ENCODE measurements at regions not wholly inside any gene's neighbourhood (a gene's known extent, or its start where the extent isn't known, plus 50 kb on each side); places are given as distances from the start of the nearest gene placed in this dataset.

DNA sequence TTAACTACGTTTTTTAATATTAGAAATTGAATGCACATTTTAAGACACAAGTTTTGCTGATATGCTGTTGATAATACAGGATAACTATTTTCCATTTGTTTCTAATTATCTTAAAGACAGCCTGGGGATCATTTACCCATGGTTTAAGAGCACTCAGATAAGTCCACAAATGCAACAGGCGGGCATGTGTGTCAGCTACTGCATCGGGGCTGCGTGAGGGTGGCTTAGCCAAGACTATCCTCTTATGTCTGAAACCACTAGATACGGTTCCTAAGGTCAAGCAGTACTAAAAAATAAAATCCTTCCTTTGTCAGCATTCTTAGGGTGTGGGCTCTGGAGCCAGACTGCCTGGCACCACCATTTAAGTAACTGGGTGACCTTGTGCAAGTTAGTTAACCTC, 254.8 kb downstream of the SATB2 start:
- H3K9me3 ChIP-seq (ENCODE audit: low read length), result no peaks in the 10 kb centered on the region
- H3K4me3 ChIP-seq (ENCODE audit: low read depth, low read length, poor library complexity, severe bottlenecking), result no peak overlapping the region
- no peak overlapping the region for H3K27ac ChIP-seq (ENCODE audit: low read depth, low read length, poor library complexity, severe bottlenecking)
- H3K36me3 ChIP-seq (ENCODE audit: insufficient read depth, low read length), result no peaks in the 10 kb centered on the region
- no peak overlapping the region for H3K9ac ChIP-seq (ENCODE audit: low read length)
- no peak overlapping the region for H2AFZ ChIP-seq (ENCODE audit: low read length)
- peaks cover 3% of the 10 kb centered on the region for H3K4me1 ChIP-seq (ENCODE audit: insufficient read depth, low read length, severe bottlenecking)
- H3K9me2 ChIP-seq (ENCODE audit: low read depth, low read length), result no peaks in the 10 kb centered on the region
- H3K4me2 ChIP-seq (ENCODE audit: low read length), result no peak overlapping the region
- no peaks in the 10 kb centered on the region for H3K79me2 ChIP-seq (ENCODE audit: insufficient read depth, low read length)
- H3F3A ChIP-seq (ENCODE audit: insufficient read depth, low read length), result no peaks in the 10 kb centered on the region
- H3K27me3 ChIP-seq (ENCODE audit: insufficient read depth, low read length), result no peaks in the 10 kb centered on the region
- no peaks in the 10 kb centered on the region for H4K20me1 ChIP-seq (ENCODE audit: insufficient read depth, low read length)
- TF ChIP-seq, protein P1, sequence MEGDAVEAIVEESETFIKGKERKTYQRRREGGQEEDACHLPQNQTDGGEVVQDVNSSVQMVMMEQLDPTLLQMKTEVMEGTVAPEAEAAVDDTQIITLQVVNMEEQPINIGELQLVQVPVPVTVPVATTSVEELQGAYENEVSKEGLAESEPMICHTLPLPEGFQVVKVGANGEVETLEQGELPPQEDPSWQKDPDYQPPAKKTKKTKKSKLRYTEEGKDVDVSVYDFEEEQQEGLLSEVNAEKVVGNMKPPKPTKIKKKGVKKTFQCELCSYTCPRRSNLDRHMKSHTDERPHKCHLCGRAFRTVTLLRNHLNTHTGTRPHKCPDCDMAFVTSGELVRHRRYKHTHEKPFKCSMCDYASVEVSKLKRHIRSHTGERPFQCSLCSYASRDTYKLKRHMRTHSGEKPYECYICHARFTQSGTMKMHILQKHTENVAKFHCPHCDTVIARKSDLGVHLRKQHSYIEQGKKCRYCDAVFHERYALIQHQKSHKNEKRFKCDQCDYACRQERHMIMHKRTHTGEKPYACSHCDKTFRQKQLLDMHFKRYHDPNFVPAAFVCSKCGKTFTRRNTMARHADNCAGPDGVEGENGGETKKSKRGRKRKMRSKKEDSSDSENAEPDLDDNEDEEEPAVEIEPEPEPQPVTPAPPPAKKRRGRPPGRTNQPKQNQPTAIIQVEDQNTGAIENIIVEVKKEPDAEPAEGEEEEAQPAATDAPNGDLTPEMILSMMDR (IDR thresholded peaks at IDR 0.05; ENCODE audit: low read length), result no peak
- TF ChIP-seq EZH2 (IDR thresholded peaks at IDR 0.05; ENCODE audit: borderline replicate concordance, low read length), result no peak

DNA sequence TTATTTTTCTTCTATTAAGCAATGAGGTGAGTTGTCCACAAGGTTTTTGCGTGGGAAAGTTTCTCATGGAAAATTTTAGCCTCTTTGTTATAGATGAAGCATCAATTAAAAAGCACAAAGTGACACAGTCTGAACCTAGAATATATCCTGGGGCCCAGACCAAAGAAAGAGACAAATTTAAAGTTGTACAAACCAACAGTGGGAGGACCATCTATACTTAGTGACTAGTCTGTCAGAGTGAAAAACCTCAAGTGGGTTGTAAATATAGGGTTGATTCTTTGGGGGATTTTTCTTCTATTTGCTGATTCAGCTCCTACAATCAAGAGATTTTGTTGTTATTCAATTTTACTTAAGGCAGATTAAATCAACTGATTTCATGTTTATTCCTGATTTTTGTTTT, 256.2 kb downstream of the SATB2 start:
- H3K9me2 ChIP-seq (ENCODE audit: low read depth, low read length), result no peaks in the 10 kb centered on the region
- no peak overlapping the region for H3K9ac ChIP-seq (ENCODE audit: low read length)
- no peaks in the 10 kb centered on the region for H3K79me2 ChIP-seq (ENCODE audit: insufficient read depth, low read length)
- H3K4me2 ChIP-seq (ENCODE audit: low read length), result no peak overlapping the region
- H3F3A ChIP-seq (ENCODE audit: insufficient read depth, low read length), result no peaks in the 10 kb centered on the region
- H3K4me3 ChIP-seq (ENCODE audit: low read depth, low read length, poor library complexity, severe bottlenecking), result no peak overlapping the region
- TF ChIP-seq, protein P1 (IDR thresholded peaks at IDR 0.05; ENCODE audit: low read length), result no peak
- no peak for TF ChIP-seq EZH2 (IDR thresholded peaks at IDR 0.05; ENCODE audit: borderline replicate concordance, low read length)
- H4K20me1 ChIP-seq (ENCODE audit: insufficient read depth, low read length), result no peaks in the 10 kb centered on the region
- H3K27ac ChIP-seq (ENCODE audit: low read depth, low read length, poor library complexity, severe bottlenecking), result no peak overlapping the region
- no peaks in the 10 kb centered on the region for H3K36me3 ChIP-seq (ENCODE audit: insufficient read depth, low read length)
- H2AFZ ChIP-seq (ENCODE audit: low read length), result no peak overlapping the region
- no peaks in the 10 kb centered on the region for H3K9me3 ChIP-seq (ENCODE audit: low read length)
- peaks cover 16% of the 10 kb centered on the region for H3K4me1 ChIP-seq (ENCODE audit: insufficient read depth, low read length, severe bottlenecking)
- no peaks in the 10 kb centered on the region for H3K27me3 ChIP-seq (ENCODE audit: insufficient read depth, low read length)

DNA sequence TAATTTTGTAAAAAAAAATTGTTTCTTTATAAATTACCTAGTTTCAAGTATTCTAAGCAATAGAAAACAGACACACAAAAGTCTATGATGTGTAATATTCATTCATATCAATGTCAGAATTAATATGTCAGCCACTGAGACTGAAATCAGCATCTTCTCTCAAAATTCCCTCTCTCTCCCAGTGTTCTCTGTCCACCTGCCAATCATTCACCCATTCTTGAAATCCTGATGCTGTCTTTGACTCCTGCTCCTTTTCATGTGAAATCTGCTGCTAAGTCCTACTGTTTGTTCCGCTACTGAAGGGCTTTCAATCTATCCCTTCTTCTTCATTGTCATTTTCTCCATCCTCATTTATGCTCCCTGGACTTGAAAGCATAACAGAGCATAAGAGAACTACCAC, 257.9 kb downstream of the SATB2 start:
- Histone ChIP-seq H2AFZ (ENCODE audit: low read length) (no peak overlapping the region), H3K4me1 (ENCODE audit: insufficient read depth, low read length, severe bottlenecking) (peaks cover 26% of the 10 kb centered on the region), H3K27me3 (ENCODE audit: insufficient read depth, low read length) (no peaks in the 10 kb centered on the region), H3K36me3 (ENCODE audit: insufficient read depth, low read length) (no peaks in the 10 kb centered on the region), H3K27ac (ENCODE audit: low read depth, low read length, poor library complexity, severe bottlenecking) (no peak overlapping the region), H3K79me2 (ENCODE audit: insufficient read depth, low read length) (no peaks in the 10 kb centered on the region), H3F3A (ENCODE audit: insufficient read depth, low read length) (no peaks in the 10 kb centered on the region), H3K9ac (ENCODE audit: low read length) (no peak overlapping the region), H3K4me3 (ENCODE audit: low read depth, low read length, poor library complexity, severe bottlenecking) (no peak overlapping the region), H4K20me1 (ENCODE audit: insufficient read depth, low read length) (no peaks in the 10 kb centered on the region), H3K4me2 (ENCODE audit: low read length) (no peak overlapping the region), H3K9me2 (ENCODE audit: low read depth, low read length) (no peaks in the 10 kb centered on the region), H3K9me3 (ENCODE audit: low read length) (no peaks in the 10 kb centered on the region)
- TF ChIP-seq, protein P1 (IDR thresholded peaks at IDR 0.05; ENCODE audit: low read length), result no peak
- TF ChIP-seq EZH2 (IDR thresholded peaks at IDR 0.05; ENCODE audit: borderline replicate concordance, low read length), result no peak

Data from OCI-LY1 (cell line).